Activated CD4-positive, alpha-beta memory T cell treated with anti-CD3 and anti-CD28 coated beads for 36 hours (primary cell): ENCODE measurements at regions not wholly inside any gene's neighbourhood (a gene's known extent, or its start where the extent isn't known, plus 50 kb on each side); places are given as distances from the start of the nearest gene placed in this dataset.

Source experiments
- CTCF ChIA-PET: fragments of 350-600 bp; sonication (Branson Sonifier 250); formaldehyde crosslinking; loops from one replicate; lab custom pipeline; 2021; ENCODE audit warnings: antibody characterized with exemption, inconsistent platforms; lab: Charles Lee
- POLR2A ChIA-PET: fragments of 350-600 bp; sonication (Branson Sonifier 250); formaldehyde crosslinking; loops from one replicate; lab custom pipeline; 2021; ENCODE audit warnings: antibody characterized with exemption; lab: Charles Lee
- DNase-seq: peaks from one replicate; pipeline ENCODE4 v3.0.0-alpha.2; 2020
- H3K27ac Mint-ChIP-seq: one replicate; pipeline ENCODE4 v1.8.0; 2021; ENCODE audit warnings: mixed read lengths
- H3K27me3 Mint-ChIP-seq: one replicate; pipeline ENCODE4 v1.8.0; 2021; ENCODE audit warnings: mixed read lengths
- H3K36me3 Mint-ChIP-seq: one replicate; pipeline ENCODE4 v1.8.0; 2021; ENCODE audit warnings: mixed read lengths
- H3K4me1 Mint-ChIP-seq: one replicate; pipeline ENCODE4 v1.8.0; 2021; ENCODE audit warnings: low read depth, mixed read lengths
- H3K4me3 Mint-ChIP-seq: one replicate; pipeline ENCODE4 v1.8.0; 2021; ENCODE audit warnings: mild to moderate bottlenecking, mixed read lengths
- H3K9me3 Mint-ChIP-seq: one replicate; pipeline ENCODE4 v1.8.0; 2021; ENCODE audit warnings: mixed read lengths
- intact Hi-C: fragments of 100-400 bp; cut with micrococcal nuclease; formaldehyde crosslinking; loops from one replicate; pipeline ENCODE4 v1.15.1; 2023

DNA sequence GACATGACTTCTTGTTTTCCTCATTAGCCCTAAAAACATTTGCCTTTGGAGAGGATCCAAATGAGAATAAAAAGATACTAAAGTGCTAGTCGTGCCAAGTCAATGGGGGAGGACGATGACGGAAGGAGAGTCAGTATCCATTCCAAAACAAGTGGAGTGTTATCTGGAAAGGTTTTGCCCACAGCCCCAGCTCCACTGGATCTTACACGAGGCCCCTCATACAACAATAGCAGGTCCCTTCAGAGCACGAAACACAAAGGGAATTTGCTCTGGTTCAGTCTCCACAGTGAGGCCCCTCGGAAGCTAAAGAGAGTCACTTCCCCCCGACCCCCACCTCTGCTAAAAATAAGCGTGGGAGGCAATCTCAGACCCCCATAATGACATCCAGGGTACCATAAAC, 496.9 kb upstream of the ZFHX3 start:
- ChIA-PET POLR2A (no interaction called here), CTCF (no interaction called here)
- Mint-ChIP-seq H3K36me3 (no peaks in the 10 kb centered on the region), H3K27ac (no peak overlapping the region), H3K4me1 (no peaks in the 10 kb centered on the region), H3K4me3 (no peak overlapping the region), H3K27me3 (peaks cover 37% of the 10 kb centered on the region), H3K9me3 (no peaks in the 10 kb centered on the region)
- DNase-seq: no peak
- intact Hi-C loops: no loop called here

DNA sequence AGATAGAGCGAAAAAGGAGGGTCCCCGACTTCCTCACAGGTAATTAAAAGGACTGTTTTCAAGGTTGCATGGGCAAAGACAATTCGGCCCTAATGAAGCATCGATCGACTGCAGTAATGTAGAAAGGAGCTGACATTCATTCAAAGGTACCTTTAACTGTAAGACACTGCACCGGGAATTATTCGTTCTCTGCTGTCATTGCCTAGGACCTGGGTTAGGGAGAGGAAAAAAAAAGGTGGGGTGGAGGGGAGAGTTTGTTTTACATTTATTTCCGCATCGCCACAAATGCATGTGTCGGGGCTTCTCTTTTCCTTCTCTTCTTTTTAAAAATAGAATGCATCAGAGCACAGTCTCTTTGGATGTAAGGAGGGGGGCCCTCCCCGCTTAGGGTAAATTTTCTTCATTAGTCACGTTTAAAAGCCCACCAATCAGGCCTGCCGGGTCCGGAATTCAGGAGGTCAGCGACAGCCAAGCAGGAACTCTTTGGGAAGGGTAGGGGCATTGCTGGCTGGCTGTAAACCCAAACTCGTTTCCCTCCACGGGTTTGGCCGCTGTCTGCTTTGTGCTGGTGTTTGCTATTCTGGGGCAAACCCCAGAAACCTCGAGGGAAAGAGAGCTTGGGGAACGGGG, 496.2 kb upstream of the ZFHX3 start:
- H3K27me3 Mint-ChIP-seq: peaks cover 37% of the 10 kb centered on the region

DNA sequence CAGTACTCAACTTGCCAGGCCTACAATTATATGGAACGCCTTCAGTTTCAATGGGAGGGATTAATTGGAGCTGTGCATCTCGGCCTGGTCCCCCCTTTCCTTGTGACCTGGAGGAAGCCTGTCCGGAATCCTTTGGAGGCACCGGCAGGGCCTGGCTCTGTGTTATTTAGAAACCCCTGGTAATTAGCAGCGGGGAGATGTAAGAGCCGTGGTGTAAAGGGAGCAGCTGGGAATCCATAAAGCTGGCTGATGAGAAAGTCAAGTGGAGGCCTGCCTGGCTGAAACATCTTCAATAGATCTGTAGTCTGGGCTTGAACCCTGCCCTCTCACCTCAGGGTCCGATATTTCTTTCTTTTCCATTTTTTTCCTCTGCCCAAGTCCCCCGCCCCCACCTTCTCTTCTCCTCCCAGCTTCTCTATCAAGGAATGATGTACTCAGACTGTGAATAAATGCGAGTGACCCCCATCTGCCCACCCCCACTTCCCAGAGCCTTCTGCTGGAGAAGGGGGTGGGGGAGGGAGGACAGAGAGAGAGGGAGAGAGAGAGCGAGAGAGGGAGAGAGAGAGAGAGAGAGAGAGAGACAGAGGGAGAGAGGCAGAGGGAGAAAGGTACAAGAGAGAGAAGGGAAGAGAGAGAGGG, 495.5 kb upstream of the ZFHX3 start:
- Mint-ChIP-seq H3K4me3 (no peak overlapping the region), H3K9me3 (no peaks in the 10 kb centered on the region), H3K36me3 (no peaks in the 10 kb centered on the region), H3K27me3 (peaks cover 37% of the 10 kb centered on the region), H3K4me1 (no peaks in the 10 kb centered on the region), H3K27ac (no peak overlapping the region)
- DNase-seq: no peak
- ChIA-PET CTCF (no interaction called here), POLR2A (no interaction called here)
- intact Hi-C loops: no loop called here

More for the DNA sequence above, 496.2 kb upstream of the ZFHX3 start:
- Mint-ChIP-seq H3K27ac (no peak overlapping the region), H3K4me3 (no peak overlapping the region), H3K4me1 (no peaks in the 10 kb centered on the region), H3K36me3 (no peaks in the 10 kb centered on the region), H3K9me3 (no peaks in the 10 kb centered on the region)
- POLR2A ChIA-PET: no interaction called here
- CTCF ChIA-PET: no interaction called here
- intact Hi-C loops: no loop called here
- no peak for DNase-seq

DNA sequence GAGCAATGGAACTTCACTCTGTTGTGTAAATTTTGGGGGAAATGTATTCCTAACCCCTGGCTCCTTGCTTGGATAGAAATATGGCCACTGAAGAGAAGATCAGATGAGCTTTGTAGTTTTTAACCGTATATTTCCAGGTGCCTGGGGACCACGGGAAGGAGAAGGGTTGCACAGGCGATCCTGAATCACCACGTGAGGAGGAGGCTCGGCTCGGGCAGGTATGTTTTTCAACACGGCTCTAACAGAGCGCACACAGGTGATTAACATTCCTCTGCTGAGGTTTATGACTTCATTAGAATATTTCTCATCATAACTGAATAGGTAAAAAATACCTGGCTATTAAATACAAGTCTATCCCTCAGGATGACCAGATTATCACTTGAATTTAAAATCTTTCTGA, 495.0 kb upstream of the ZFHX3 start:
- CTCF ChIA-PET: no interaction called here
- intact Hi-C loops: no loop called here
- Mint-ChIP-seq H3K4me1 (no peaks in the 10 kb centered on the region), H3K36me3 (no peaks in the 10 kb centered on the region), H3K27me3 (peaks cover 37% of the 10 kb centered on the region), H3K27ac (no peak overlapping the region), H3K4me3 (no peak overlapping the region), H3K9me3 (no peaks in the 10 kb centered on the region)
- POLR2A ChIA-PET: no interaction called here
- DNase-seq: no peak

DNA sequence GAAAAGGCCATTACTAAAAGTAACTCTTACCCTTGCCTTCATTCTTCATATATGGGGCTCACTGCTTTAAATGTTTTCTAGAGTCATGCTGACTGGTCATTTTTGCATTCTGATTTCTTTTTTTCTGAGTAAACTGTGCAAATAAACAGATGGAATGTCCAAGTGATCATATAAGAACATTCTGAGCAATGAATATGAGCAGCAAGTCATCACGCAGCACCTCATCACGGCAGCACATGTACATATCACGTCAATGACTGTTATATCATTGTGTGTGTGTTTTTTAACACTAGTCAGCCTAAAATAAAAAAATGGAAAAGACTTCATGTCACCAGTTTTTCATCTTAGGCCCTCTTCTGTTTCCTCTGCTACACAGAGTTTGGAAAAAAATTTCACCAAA, 490.0 kb upstream of the ZFHX3 start:
- POLR2A ChIA-PET: no interaction called here
- intact Hi-C loops: no loop called here
- Mint-ChIP-seq H3K9me3 (peaks cover 4% of the 10 kb centered on the region), H3K36me3 (no peaks in the 10 kb centered on the region), H3K4me1 (no peaks in the 10 kb centered on the region), H3K27ac (no peak overlapping the region), H3K4me3 (no peak overlapping the region), H3K27me3 (peaks cover 8% of the 10 kb centered on the region)
- CTCF ChIA-PET: no interaction called here
- DNase-seq: no peak

DNA sequence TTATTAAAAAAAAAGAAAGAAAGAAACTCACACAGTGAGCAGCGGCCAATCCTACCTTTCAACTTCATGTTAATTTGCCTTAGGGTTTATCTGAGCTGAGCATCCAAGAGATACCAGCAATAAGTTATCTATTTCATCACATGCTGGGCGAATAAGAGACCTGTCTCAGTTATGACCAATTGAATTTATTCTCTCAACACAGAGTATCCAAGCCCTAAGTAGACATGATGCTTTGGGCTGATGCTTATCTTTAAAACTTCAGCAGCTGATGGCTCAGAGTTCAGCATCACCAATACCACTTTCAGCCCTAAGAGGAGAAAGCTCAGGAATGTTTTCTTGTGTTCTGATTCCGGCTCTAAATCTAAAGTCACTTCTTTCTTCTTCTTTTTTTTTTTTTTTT, 489.0 kb upstream of the ZFHX3 start:
- H3K27ac Mint-ChIP-seq: no peak overlapping the region
- peaks cover 4% of the 10 kb centered on the region for H3K9me3 Mint-ChIP-seq
- intact Hi-C loops: no loop called here
- ChIA-PET POLR2A (no interaction called here), CTCF (no interaction called here)
- no peak for DNase-seq
- H3K4me1 Mint-ChIP-seq: no peaks in the 10 kb centered on the region
- H3K4me3 Mint-ChIP-seq: no peak overlapping the region
- no peaks in the 10 kb centered on the region for H3K36me3 Mint-ChIP-seq
- H3K27me3 Mint-ChIP-seq: no peaks in the 10 kb centered on the region

DNA sequence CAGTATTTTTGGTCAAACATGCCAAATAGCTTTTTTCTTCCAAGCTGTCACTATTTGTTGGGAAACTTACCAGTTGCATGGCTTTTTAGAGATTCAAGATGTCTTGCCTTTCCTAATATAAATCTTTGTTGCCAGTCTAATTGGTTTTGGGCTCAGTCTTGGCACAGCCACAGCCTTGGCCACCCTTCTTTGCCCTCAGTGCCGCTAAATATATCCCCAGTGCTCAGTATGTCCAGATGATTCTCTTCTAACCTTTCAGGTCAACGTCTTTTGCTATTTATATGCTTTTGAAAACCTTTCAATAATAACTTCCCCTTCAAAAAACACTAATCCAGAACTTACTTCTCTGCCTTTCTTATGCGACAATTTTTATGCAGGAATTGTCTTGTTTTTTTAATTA, 483.1 kb upstream of the ZFHX3 start:
- Mint-ChIP-seq H3K4me1 (no peaks in the 10 kb centered on the region), H3K9me3 (peaks cover 9% of the 10 kb centered on the region), H3K27ac (no peak overlapping the region), H3K36me3 (no peaks in the 10 kb centered on the region), H3K27me3 (no peaks in the 10 kb centered on the region), H3K4me3 (no peak overlapping the region)
- DNase-seq: no peak
- intact Hi-C loops: no loop called here
- ChIA-PET CTCF (no interaction called here), POLR2A (no interaction called here)

DNA sequence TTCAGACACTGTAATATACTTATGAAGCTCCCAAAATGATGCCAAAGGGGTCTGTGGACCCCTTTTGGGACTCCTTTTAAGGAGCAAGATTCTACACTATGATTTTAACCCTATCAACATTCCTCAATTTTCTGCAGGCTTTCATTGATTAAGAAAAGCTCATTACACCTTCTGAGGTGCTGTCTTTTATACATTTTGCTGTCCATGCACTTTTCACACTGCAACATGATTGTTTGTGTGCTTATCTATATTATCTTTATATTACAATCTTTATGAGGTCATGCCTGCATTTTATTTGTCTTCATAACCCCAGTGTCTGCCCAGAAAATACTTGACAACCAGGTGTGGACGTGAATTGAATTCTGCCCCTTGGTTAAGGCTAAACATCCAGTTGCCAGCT, 482.6 kb upstream of the ZFHX3 start:
- intact Hi-C loops: no loop called here
- H3K4me3 Mint-ChIP-seq: no peak overlapping the region
- H3K9me3 Mint-ChIP-seq: peaks cover 9% of the 10 kb centered on the region
- no peak overlapping the region for H3K27ac Mint-ChIP-seq
- H3K27me3 Mint-ChIP-seq: no peaks in the 10 kb centered on the region
- CTCF ChIA-PET: no interaction called here
- POLR2A ChIA-PET: no interaction called here
- H3K36me3 Mint-ChIP-seq: no peaks in the 10 kb centered on the region
- no peaks in the 10 kb centered on the region for H3K4me1 Mint-ChIP-seq
- DNase-seq: no peak

DNA sequence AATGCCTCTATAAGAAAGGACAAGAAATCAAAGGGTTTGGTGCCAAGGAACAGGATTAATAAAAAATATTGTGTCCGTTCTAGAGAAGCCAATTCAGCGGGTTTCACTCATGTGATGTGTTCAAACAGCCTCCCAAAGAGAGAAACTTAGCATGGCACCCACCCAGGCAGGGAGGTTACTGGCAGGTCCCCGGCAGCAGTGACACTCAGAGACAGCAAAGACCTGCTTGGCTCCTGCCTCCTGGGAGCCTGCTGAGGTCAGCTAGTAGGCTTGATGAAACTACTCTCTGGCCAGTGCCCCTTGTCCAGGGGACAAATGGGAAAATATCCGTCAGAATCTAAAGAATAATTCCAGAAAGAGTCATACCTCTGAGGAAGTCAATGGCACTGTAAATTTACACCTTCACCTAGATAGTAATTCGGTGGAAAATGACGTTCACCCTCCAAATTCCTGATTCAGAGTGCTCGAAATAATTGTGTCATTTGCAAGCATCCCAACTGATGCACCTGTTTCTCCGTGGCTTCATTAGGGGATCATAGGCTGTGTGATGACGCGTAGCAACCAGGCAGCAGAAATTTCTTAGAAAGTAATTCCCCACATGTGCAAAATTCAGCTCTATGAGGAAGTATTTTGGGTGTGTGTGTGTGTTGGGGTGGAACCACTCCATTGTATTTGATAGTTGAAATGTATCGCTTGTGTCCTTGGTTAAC, 481.5 kb upstream of the ZFHX3 start:
- Mint-ChIP-seq H3K9me3 (peaks cover 9% of the 10 kb centered on the region), H3K36me3 (no peaks in the 10 kb centered on the region), H3K4me3 (no peak overlapping the region), H3K27me3 (no peaks in the 10 kb centered on the region), H3K4me1 (no peaks in the 10 kb centered on the region), H3K27ac (no peak overlapping the region)
- ChIA-PET CTCF (no interaction called here), POLR2A (no interaction called here)
- intact Hi-C loops: no loop called here
- DNase-seq: no peak

DNA sequence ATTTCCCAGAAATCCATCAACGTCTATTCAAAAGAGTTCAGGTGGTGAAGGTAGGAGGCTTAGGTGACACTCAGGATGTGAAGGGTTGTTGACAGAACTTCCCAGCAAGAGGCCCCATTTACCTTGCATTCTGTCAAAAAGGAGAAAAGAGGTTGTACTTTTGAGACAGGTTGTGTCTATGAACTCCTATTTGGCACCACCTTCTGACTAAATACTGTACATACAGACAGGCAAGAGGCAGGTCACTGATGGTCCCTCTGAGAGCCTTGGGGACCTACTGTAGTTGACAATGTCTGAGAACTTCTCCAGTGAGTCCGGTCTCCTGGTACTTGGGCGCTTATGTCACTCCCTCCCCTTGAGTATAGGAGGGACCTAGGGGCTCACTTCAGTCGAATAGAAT, 479.3 kb upstream of the ZFHX3 start:
- no peak for DNase-seq
- intact Hi-C loops: no loop called here
- POLR2A ChIA-PET: no interaction called here
- Mint-ChIP-seq H3K9me3 (peaks cover 4% of the 10 kb centered on the region), H3K4me1 (no peaks in the 10 kb centered on the region), H3K4me3 (no peak overlapping the region), H3K27ac (no peak overlapping the region), H3K36me3 (no peaks in the 10 kb centered on the region), H3K27me3 (no peaks in the 10 kb centered on the region)
- CTCF ChIA-PET: no interaction called here

DNA sequence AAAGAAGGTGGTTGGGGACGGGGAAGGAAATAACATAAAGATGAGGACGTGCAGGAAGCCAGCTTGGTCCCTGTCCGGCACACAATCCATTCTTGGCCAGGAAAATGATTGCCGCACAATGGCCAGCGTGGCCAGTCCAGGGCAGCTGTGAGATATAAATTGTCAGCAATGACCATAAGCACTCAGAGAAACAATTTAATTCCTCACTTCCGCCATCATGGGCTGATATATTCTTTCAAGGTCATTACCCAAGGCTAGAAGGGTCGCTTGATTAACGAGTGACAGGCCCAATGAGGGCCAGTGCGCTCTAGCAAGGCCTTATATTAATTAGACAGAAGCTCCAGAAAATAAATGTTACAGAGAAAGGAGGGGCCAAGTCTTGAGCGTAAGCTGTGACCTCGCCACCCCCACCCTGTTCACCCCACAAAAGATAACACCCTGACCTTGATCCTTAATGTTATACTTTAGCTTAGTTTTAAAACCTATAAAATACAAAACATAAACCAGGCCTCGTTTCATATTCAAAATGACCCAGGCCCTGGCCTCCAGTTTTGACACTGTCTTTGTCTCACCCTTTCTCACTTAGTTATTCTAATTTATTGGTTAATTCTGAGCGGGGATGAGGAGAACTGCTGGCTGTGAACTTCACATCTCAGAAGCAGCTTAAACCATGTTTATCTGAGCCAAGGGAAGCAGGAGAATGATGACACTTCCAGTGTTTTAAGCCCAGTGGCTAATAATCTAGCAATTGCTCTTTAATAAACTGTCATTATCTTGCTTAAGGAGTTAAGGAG, 478.3 kb upstream of the ZFHX3 start:
- intact Hi-C loops: no loop called here
- Mint-ChIP-seq H3K36me3 (no peaks in the 10 kb centered on the region), H3K27me3 (no peaks in the 10 kb centered on the region), H3K4me1 (no peaks in the 10 kb centered on the region), H3K27ac (no peak overlapping the region), H3K4me3 (no peak overlapping the region), H3K9me3 (peaks cover 4% of the 10 kb centered on the region)
- POLR2A ChIA-PET: no interaction called here
- DNase-seq: no peak
- CTCF ChIA-PET: no interaction called here

DNA sequence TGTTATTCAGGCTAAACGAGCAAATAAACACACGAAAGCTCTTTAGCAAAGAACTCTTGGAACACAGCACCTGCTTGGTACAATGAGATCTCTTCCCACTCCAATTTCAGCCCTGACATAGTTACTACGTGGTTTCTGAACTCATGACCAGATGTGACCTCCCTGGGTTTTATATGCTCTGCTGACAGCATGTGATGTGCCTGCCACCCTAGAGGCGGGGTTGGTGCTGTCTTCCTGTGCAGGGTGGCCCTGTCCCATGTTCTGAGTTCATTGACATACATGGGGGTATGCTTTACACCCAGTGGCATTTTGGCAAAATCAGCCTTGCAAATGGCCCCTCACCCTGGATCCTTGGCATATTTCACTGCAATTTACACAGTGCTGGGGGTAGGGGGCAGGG, 475.3 kb upstream of the ZFHX3 start:
- DNase-seq: no peak
- H3K9me3 Mint-ChIP-seq: no peaks in the 10 kb centered on the region
- no peaks in the 10 kb centered on the region for H3K27me3 Mint-ChIP-seq
- H3K36me3 Mint-ChIP-seq: no peaks in the 10 kb centered on the region
- intact Hi-C loops: no loop called here
- ChIA-PET CTCF (no interaction called here), POLR2A (no interaction called here)
- H3K4me1 Mint-ChIP-seq: no peaks in the 10 kb centered on the region
- H3K4me3 Mint-ChIP-seq: no peak overlapping the region
- no peak overlapping the region for H3K27ac Mint-ChIP-seq
